ENCODE measurements at regions not wholly inside any gene's neighbourhood (a gene's known extent, or its start where the extent isn't known, plus 50 kb on each side); places are given as distances from the start of the nearest gene placed in this dataset.
A peak's percentile ranks its signal among the peaks of the same experiment; 100 is the strongest.

DNA sequence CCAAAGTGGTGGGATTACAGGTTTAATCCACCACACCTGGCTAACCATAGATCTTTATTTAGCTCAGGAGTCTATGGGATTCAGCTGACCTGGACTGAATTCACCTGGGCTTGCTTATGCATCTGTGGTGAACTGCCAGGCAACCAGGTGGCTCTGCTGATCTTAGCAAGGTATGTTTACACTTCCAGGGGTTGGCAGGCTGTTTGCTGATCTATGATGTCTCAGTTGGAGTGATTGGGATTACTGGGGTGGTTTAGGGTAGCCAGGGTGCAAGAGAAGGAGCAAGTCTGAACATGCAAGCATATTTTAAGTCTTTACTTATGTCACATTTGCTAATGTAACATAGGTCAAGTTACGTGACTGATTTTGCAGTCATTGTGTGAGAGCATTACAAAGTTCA lies 63.6 kb upstream of the JAK2 start:
- DNase-seq (ENCODE audit: low spot score) = no peak

- no peak for DNase-seq (ENCODE audit: low spot score)
These were observed 63.0 kb upstream of the JAK2 start for GRCh38 chr9:4922101-4922500.

GRCh38 chr9:4922730-4923129 lies 62.3 kb upstream of the JAK2 start:
- DNase-seq (ENCODE audit: low spot score) = no peak

- DNase-seq (ENCODE audit: low spot score) = no peak
These were observed 61.9 kb upstream of the JAK2 start for GRCh38 chr9:4923141-4923540.

DNA sequence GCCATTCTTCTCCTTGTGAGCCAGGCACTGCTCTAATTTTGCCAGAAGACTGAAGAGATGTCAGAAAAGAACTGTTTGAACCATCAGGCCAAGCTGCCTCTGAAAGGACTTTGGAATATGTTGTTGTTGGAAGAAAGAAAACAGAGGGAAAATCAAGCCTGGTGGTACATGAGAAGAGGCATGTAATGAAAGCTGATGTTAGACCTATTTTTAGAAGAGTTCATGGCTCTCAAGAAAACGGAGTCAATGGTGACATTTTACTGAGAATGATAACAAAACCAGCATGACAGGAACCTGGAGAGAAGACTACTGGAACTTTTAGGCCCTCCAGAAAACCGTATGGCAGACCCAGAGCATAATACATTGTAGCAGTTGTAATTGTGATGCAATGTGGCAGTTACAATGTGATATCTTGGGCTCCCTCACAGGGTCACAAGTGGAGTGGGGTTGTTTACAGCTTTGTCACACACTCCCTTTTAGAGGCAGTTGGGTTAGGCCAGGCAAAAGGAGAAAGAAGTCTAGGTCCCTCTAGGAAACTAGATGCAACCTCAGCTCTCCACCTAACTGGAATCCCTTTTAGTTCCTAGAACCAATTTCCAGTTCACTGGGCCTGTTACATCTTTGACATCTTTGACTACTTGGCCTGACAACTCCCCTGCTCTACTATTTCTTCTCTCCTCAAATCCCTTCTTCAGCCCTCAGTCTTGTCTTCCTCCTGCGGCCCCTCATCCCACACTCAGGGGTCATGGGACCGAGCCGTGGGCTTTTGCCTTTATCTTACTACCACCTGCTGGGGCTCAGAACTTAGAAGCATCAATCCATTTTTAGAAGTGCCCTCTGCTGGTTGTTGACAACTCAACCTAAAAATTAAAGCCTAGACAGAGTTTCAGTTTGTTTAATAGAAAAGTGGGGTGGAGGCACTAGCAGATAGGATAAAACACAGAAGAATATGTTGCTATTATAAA lies 61.2 kb upstream of the JAK2 start:
- no peak for DNase-seq (ENCODE audit: low spot score)

- DNase-seq (ENCODE audit: low spot score) = no peak
These were observed 58.8 kb upstream of the JAK2 start for GRCh38 chr9:4926239-4926638.

GRCh38 chr9:4927043-4927471 lies 58.0 kb upstream of the JAK2 start:
- DNase-seq (ENCODE audit: low spot score) = peak; percentile 35

- no peak for DNase-seq (ENCODE audit: low spot score)
These were observed 57.4 kb upstream of the JAK2 start for GRCh38 chr9:4927701-4928100.

- DNase-seq (ENCODE audit: low spot score) = no peak
These were observed 55.2 kb upstream of the JAK2 start for GRCh38 chr9:4929917-4930316.

GRCh38 chr9:4932681-4933080 lies 52.4 kb upstream of the JAK2 start:
- no peak for DNase-seq (ENCODE audit: low spot score)

GRCh38 chr9:4933177-4933576 lies 51.9 kb upstream of the JAK2 start:
- DNase-seq (ENCODE audit: low spot score) = no peak

DNA sequence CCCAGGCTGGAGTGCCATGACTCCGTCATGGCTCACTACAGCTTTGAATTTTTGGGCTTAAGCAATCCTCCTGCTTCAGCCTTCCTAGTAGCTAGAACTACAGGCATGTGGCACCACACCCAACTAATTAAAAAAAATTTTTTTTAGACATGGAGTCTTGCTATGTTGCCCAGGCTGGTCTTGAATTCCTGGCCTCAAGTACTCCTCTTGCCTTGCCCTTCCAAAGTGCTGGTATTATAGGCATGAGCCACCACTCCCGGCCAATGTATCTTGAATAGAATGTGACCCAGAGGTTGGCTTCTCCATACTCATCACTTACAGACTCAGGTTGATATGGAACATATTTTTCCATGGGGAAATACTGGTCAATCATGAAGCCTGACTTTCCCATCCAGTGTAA lies 51.2 kb upstream of the JAK2 start:
- DNase-seq (ENCODE audit: low spot score) = no peak

- no peak for DNase-seq (ENCODE audit: low spot score)
These were observed 49.9 kb upstream of the JAK2 start for GRCh38 chr9:4935001-4935672.

Measured in iPS-NIHi11 (cell line).